ENCODE measurements at regions not wholly inside any gene's neighbourhood (a gene's known extent, or its start where the extent isn't known, plus 50 kb on each side); places are given as distances from the start of the nearest gene placed in this dataset.

GRCh38 chr10:108352771-108353170 is 1188.3 kb upstream of the SORCS1 start:
- no peaks in the 10 kb centered on the region; the same call in 2 of the 3 replicates for H3K9me3 Mint-ChIP-seq
- no peak for DNase-seq (ENCODE audit: low spot score)
- no peak overlapping the region for H3K4me3 Mint-ChIP-seq
- H3K27ac Mint-ChIP-seq = no peak overlapping the region
- no peaks in the 10 kb centered on the region for H4K20me1 ChIP-seq (replicated peaks; ENCODE audit: insufficient read depth)
- H3K27ac ChIP-seq (ENCODE audit: low read depth) = no peak overlapping the region
- no peaks in the 10 kb centered on the region for H3K36me3 Mint-ChIP-seq (ENCODE audit: low read depth)
- H3K4me2 ChIP-seq = no peak overlapping the region
- no peaks in the 10 kb centered on the region for H3K27me3 ChIP-seq (ENCODE audit: insufficient read depth)
- H2AFZ ChIP-seq = no peak overlapping the region
- no peaks in the 10 kb centered on the region for H3K4me1 ChIP-seq (ENCODE audit: insufficient read depth)
- no peak for ATAC-seq
- TF ChIP-seq CREB1 (CRISPR knock-in tag; IDR thresholded peaks at IDR 0.05; ENCODE audit: low read depth) (no peak), ZNF331 (CRISPR knock-in tag; IDR thresholded peaks at IDR 0.05; ENCODE audit: low read depth) (no peak), ETS1 (IDR thresholded peaks at IDR 0.05) (no peak), EZH2 (IDR thresholded peaks at IDR 0.05; ENCODE audit: low read depth, unreplicated experiment) (no peak), CTCF (conservative IDR thresholded peaks at IDR 0.05; ENCODE audit: low read depth in 2 of 2) (no peak), JUNB (IDR thresholded peaks at IDR 0.05; ENCODE audit: unreplicated experiment) (no peak)
- H3K79me2 ChIP-seq (replicated peaks; ENCODE audit: insufficient read depth) = no peaks in the 10 kb centered on the region
- no peaks in the 10 kb centered on the region for H3K9me2 ChIP-seq (ENCODE audit: insufficient read depth)
- no peaks in the 10 kb centered on the region for H3K4me1 Mint-ChIP-seq
- no peaks in the 10 kb centered on the region for H3K36me3 ChIP-seq (ENCODE audit: insufficient read depth)
- no peak overlapping the region for H3K4me3 ChIP-seq
- no peaks in the 10 kb centered on the region for H3F3A ChIP-seq (replicated peaks; ENCODE audit: low read depth)
- H3K27me3 Mint-ChIP-seq (ENCODE audit: insufficient read depth, low read depth, poor library complexity) = no peaks in the 10 kb centered on the region

- Histone ChIP-seq H3K27ac (ENCODE audit: low read depth) (no peak overlapping the region), H3K9me2 (ENCODE audit: insufficient read depth) (no peaks in the 10 kb centered on the region), H3K4me1 (ENCODE audit: insufficient read depth) (no peaks in the 10 kb centered on the region), H3K4me3 (no peak overlapping the region), H2AFZ (no peak overlapping the region), H3K36me3 (ENCODE audit: insufficient read depth) (no peaks in the 10 kb centered on the region), H4K20me1 (replicated peaks; ENCODE audit: insufficient read depth) (no peaks in the 10 kb centered on the region), H3K4me2 (no peak overlapping the region), H3K27me3 (ENCODE audit: insufficient read depth) (no peaks in the 10 kb centered on the region), H3K79me2 (replicated peaks; ENCODE audit: insufficient read depth) (no peaks in the 10 kb centered on the region), H3F3A (replicated peaks; ENCODE audit: low read depth) (no peaks in the 10 kb centered on the region)
- Mint-ChIP-seq H3K9me3 (no peaks in the 10 kb centered on the region; the same call in 2 of the 3 replicates), H3K36me3 (ENCODE audit: low read depth) (no peaks in the 10 kb centered on the region), H3K27ac (no peak overlapping the region), H3K4me3 (no peak overlapping the region), H3K27me3 (ENCODE audit: insufficient read depth, low read depth, poor library complexity) (no peaks in the 10 kb centered on the region), H3K4me1 (peaks cover 6% of the 10 kb centered on the region; the same call in 2 of the 3 replicates)
- no peak for DNase-seq (ENCODE audit: low spot score)
- ATAC-seq = no peak
- TF ChIP-seq EZH2 (IDR thresholded peaks at IDR 0.05; ENCODE audit: low read depth, unreplicated experiment) (no peak), CTCF (conservative IDR thresholded peaks at IDR 0.05; ENCODE audit: low read depth in 2 of 2) (no peak), POLR2AphosphoS5 (IDR thresholded peaks at IDR 0.05; ENCODE audit: low read depth) (no peak), ZNF462 (CRISPR knock-in tag; IDR thresholded peaks at IDR 0.05) (no peak), CREB1 (CRISPR knock-in tag; IDR thresholded peaks at IDR 0.05; ENCODE audit: low read depth) (no peak), NANOG (IDR thresholded peaks at IDR 0.05; ENCODE audit: borderline replicate concordance) (no peak), JUNB (IDR thresholded peaks at IDR 0.05; ENCODE audit: unreplicated experiment) (no peak)
Observed at GRCh38 chr10:108348215-108348614, 1183.7 kb upstream of the SORCS1 start.

Measured in GM23338 (cell line).